ENCODE measurements at regions not wholly inside any gene's neighbourhood (a gene's known extent, or its start where the extent isn't known, plus 50 kb on each side); places are given as distances from the start of the nearest gene placed in this dataset.

DNA sequence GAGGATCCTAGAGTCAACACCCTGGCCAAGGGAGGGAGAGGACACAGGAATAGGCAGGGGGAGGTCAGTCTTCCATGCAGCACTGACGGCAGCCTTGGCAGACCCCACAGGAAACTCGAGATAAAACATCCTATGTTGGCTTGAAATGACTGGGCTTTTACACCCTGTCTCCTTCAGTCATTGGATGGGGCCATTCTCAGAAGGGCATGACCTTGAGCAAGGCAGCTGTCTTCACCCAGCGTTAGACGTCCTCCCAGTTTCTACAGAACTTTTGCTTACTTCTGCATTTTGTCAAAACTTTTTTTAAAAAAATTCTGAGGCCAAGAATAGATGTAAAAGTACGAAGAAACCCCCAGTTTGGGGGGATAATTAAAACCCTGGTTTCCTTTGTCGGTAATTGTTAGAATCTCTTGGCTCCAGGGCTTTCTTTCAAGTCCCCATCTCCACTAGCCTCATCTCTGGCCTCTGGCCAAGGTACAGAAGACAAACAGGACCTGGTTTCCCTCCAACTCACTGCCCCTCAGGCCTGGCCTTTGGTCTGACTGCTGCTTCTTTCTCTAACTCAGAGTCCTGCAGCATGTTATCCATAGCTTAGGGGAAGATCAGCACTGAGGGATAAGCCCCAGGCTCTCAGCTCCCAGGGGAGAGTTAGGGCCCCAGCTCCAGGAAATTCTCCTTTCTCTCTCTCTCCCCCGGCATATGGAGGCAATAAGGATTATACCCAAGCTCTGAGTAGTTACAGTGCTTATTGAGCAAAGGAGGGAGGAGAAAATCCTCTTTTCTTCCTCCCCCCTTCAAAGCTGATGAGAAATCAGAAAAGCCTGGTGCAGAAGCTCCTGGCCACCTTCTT is 51.6 kb upstream of the KCND3 start:
- DNase-seq (ENCODE audit: extremely low spot score, insufficient read length, low read depth) (no peak), FAIRE-seq (no peak)

DNA sequence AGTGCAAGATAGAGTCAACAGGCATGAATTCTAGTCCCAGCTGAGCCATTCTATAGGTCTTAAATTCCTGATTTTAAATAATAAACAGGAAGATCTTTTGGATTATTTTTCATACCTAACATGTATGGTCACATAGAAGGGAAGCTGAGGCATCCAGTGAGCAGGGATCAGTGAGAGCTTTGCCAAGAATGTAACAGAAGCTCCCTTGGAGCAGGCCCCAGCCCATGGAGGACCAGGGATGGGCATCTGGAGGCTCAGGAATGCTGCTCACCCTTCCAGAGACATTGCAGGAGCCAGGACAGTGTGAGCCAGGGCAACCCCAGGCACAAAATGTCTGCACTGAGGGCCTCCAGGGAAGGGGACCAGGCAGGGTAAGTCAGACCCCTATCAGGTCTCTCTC is 54.4 kb upstream of the KCND3 start:
- FAIRE-seq (no peak), DNase-seq (ENCODE audit: extremely low spot score, insufficient read length, low read depth) (no peak)

DNA sequence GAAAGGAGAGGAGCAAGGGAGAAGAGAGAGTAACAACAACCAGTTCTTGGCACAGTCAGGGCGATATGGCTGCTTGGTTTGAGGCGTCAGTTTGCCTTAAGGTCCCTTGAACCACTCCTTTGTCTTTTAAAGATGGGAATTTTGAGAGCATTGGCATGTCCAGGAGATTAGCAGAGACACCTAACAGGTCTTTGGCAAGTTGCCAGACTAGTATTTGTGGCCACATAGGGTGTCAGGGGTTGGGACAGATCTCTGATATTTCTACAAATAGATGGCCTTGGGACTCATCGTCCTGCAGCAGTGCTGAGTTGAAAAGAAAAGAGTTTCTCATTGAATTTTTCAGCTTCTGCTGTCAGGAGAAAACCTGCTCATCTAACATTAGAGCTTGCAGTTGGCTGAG is 55.3 kb upstream of the KCND3 start:
- FAIRE-seq (no peak), DNase-seq (ENCODE audit: extremely low spot score, insufficient read length, low read depth) (no peak)

DNA sequence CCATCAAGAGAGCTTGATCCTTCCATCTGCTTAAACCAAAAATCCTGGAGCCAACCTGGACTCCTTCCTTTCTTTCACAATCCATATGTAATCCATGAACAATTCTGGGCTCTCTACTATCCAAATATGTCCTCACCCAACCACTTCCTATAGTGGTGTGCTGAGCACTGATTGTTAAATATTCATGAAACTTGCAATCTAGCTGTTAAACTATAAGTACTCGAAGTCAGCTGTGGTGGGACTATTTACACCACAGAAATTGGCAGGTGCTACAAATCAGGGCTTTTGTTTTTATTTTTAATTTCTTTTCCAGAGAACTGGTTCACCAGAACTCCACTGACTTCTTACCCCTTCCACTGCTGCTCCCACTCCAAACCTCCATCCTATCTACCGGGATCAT is 57.2 kb upstream of the KCND3 start:
- no peak for DNase-seq (ENCODE audit: extremely low spot score, insufficient read length, low read depth)
- FAIRE-seq = no peak

DNA sequence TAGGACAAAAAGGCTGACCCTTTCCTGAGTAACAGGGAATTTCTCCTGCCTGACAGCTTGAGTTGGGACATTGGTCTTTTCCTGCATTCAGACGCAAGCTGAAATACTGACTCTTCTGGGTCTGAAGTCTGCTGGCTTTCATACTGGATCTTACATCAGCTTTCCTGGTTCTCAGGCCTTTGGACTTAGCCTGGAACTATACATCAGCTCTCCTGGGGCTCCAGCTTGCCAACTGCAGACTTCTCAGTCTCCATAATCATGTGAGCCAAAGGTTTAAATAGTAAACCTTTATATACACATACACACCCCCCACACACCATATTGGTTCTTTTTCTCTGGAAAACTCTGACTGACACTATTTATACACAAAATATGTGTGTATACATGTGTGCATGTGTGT is 59.0 kb upstream of the KCND3 start:
- FAIRE-seq (no peak), DNase-seq (ENCODE audit: extremely low spot score, insufficient read length, low read depth) (no peak)

DNA sequence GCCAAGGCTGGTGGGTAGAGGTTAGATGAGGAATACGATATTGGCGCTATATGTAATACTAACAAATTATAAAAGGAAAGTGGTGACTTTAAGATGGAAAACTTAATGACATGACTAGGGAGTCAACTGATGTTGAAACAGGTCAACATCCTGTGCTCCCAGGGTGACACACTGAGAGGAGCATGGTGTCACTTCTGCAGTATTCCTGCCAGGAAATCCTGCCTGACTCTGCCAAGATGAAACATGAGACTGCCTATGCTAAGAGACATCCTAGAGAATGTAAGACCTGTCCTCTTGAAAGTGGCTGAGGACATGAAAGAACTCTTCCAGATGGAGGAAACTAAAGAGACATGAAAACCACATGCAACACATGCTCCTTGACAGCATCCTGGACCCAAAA is 65.0 kb upstream of the KCND3 start:
- FAIRE-seq (no peak), DNase-seq (ENCODE audit: extremely low spot score, insufficient read length, low read depth) (no peak)

DNA sequence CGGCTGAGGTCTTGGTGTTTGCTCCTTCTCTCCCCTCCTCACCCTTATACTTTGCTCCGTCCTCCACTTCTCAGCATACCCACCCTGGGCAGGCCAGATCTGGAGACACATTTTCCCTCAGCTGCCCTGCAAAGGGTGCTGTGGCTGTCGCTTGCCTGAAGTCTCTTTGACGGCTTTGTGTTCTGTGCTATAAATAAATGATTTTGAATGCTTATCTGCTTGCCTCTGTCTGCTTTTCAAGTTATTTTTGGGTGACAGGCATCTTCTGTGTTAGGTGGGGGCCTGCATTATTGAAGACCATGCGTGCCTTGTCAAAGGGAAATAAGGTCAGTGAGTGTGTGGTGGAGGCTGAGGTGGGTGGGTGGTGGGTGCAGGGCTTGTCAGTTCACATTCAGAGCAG is 66.9 kb upstream of the KCND3 start:
- no peak for DNase-seq (ENCODE audit: extremely low spot score, insufficient read length, low read depth)
- no peak for FAIRE-seq

DNA sequence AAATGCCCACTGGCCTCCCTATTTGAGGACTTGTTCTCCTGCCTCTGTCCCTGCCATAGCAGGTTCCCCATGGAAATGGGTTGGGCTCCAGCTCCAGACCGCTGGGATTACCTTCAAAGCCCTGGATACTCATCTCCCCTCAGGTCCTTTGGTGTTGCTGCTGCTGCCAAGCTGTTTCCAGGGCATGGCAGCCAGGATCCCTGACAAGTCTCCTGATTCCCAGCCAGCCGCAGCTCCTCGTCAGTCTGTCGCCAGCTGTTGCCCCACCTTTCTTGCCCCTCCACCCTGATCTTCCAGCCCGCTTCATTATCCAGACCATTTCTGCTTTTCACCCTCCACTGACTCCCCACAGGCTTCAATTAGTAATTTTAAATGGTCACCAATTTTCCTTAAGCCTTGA is 68.3 kb upstream of the KCND3 start:
- DNase-seq (ENCODE audit: extremely low spot score, insufficient read length, low read depth) = no peak

DNA sequence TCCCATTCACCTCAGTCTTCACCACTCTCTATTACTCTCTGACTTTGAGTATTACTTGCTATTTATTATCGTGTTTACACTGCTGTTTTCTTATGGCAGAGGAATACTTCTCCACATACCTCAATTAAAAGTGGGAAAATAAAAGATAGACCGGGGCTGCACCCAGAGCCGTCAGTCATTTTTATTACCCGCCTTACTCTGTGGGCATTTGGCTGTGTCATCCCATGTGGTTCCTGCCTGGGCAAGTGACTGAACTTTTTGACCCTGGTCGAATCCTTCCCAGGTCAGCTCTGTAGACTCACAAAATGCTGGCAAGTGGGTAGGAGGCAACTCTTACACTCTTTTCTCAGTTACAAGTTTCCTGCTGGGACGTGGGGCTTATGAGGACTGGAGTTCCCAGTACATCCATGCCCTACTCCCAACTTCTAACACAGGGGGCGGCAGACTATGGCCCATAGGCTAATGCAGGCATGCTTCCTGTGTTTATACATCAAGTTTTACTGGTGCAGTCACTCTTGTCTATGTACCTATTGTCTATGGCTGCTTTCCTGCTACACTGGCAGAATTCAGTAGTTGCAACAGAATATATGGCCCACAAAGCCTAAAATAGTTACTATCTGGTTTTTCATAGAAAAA is 69.5 kb upstream of the KCND3 start:
- DNase-seq (ENCODE audit: extremely low spot score, insufficient read length, low read depth) (no peak), FAIRE-seq (no peak)

More for the DNA sequence above, 68.3 kb upstream of the KCND3 start:
- FAIRE-seq = no peak

DNA sequence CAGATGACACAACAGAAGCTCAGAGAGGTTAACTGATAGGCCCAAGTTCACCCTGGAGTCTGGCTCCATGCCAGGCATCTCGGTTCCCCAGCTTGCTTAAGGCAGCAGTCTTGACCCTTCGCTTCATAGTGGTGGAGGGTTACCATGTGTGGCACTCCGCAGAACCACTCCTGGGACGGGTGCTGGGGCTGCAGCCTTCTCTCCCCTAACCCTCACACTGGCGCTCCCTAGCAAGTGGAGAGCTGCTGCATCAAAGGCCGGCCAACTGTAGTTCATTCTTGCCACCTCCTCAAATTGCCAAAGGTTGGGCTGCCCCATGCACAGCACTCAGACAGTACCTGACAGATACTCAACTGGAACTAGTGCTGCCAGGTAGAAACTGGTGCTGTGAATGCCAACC is 70.2 kb upstream of the KCND3 start:
- DNase-seq (ENCODE audit: extremely low spot score, insufficient read length, low read depth) = no peak

DNA sequence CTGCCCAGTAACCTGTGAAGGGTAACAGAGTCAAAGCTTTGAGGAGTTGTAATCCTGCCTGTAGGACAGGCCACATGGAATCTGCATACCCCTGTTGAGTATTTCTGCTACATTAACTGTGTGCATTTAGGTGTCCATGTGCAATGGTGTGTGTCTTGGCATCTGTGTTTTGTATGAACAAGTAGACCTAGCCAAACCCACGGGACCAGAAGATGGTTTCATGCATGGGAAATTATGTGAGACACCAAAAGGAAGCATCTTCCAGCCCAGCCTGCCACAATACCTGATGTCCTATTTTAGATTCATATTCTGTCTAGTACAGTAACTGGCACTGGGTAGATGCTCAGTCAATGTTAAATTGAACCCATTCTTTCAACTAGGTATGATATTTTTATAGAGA is 70.8 kb upstream of the KCND3 start:
- FAIRE-seq (no peak), DNase-seq (ENCODE audit: extremely low spot score, insufficient read length, low read depth) (no peak)

More for the DNA sequence above, 70.2 kb upstream of the KCND3 start:
- FAIRE-seq = no peak

DNA sequence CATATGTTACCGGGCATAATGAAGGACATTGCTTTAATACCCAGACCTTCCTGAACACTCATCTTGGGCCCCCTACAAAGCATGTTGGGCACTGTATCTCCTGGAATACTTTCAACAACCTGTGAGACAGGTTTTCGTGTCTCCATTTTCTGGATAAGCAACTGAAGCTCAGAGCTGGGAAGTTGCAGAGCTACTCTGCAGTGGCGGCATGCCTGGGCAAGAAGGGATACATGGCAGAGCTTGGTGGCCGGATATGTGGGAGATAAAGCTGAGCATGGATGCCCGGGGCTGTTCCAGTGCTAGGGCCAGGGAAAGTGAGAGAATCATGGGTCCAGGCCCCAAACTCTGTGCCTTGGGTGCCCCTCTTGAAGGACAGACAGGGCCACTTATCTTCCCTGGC is 71.6 kb upstream of the KCND3 start:
- DNase-seq (ENCODE audit: extremely low spot score, insufficient read length, low read depth) = no peak
- FAIRE-seq = no peak

DNA sequence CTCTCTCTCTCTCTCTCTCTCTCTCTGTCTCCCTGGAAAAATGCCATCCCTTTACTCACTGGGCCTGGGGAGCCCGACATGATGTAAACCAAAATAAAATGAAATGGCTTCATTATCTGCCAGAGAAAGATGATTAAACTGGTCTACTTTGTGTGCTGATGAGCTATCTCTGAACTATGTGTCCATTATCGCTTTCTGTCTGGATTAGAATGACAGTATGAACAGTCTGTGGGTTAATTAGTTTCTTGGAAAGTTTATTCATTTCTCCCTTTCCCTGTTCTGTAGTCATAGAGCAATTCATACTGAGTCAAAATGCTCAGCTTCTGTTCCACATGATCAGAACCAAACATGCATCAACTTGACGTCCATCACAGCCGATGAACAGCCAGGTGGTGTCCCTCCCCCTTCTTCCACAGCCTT is 72.4 kb upstream of the KCND3 start:
- FAIRE-seq (no peak), DNase-seq (ENCODE audit: extremely low spot score, insufficient read length, low read depth) (no peak)

DNA sequence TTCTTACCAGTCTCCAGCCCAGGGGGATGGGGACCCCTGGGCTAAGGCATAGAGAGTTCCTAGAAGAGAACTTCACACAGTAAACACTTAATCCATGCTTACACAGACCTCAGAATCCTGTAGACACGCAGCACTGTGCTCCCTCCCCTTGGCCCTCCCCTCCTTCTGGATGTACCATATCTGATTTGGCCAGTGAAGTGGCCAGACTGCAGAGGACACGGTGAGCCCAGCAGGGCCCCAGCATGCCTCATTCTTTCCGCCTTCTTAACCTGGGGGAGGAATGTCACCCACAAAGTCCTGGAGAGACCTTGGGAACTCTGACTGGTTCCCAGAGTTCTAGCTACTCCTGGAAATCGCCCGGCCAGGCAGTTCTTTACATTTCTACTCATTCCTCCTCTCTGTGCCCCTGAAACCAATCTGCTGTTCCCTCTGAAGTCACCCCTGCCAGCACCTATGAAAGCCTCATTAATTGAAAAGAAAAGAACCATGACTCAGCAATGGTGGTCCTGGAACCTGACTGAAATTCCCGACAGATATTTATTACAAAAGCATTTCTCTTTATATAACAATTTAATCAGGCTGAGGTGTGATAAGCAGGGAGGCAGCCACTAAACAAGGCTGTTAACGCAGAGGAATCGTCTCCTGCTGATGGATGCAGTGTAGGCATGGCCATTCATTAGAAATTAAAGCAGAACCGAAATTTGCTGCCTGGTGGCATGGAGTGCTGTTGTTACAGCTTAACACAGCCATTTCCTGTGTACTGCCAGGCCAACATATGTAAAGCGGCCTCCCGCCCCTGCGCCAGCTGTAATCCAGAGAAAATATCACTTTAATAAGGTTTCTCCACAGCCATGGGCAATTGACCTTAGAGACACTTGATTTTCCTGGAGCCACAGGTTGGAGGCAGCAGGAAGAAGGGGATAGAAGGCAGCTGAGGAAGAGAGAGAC is 74.6 kb upstream of the KCND3 start:
- FAIRE-seq (no peak), DNase-seq (ENCODE audit: extremely low spot score, insufficient read length, low read depth) (no peak)

DNA sequence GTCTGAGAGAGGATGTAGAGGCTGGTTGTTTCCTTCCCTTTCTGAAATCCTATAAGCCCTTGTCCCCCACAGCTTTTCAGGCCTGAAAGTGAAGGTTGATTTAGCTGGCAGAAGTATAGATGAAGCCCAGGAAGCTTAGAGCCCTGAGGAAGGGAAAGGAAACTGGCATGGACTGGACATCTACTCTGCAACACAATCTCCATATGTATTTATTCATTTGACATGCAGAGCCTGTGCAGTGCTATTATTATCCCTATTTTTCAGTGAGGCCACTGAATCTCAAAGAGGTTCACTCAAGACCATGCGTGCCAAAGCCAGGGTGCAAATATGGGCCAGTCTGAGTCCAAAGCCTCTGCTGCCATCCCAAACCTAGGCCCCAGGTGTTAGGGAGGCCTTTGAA is 78.5 kb upstream of the KCND3 start:
- FAIRE-seq = no peak
- no peak for DNase-seq (ENCODE audit: extremely low spot score, insufficient read length, low read depth)

DNA sequence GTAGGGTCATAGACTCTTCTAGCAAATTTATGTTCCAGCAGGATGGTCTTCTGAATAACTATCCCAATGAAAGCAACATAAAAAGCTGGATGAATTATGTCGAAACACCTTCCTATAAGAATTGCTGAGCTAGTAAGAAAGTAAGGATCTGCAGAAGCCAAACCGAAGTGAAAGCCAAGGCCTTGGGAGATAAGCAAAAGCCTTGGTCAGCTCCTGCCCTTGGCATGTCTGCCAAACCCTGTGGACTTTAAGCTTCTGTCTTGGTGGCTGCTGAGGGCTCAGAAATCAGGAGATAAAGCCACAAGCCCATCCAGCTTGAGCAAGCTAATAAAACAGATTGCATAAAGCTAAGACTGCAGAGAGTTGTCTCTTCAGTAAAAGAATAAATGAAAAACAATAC is 81.2 kb upstream of the KCND3 start:
- no peak for DNase-seq (ENCODE audit: extremely low spot score, insufficient read length, low read depth)
- no peak for FAIRE-seq

DNA sequence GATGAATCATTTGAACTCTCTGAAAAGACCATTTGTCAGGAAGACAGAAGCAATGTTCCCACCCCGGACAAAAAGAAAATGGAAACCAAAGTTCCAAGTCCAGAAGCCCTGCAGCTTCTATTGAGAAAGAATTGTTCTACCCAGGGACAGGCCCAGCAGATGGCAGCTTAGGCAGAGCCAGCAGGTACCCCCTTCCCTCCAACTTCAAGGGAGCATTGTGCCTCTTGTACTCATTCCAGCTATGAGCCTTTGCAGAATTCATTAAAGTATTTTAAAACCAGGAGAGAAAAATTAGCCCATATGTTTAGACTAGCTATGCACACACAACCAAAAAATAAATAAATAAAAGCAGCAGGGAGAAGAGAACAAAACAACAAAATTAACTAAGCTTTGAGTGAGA is 85.2 kb upstream of the KCND3 start:
- DNase-seq (ENCODE audit: extremely low spot score, insufficient read length, low read depth) (no peak), FAIRE-seq (no peak)

DNA sequence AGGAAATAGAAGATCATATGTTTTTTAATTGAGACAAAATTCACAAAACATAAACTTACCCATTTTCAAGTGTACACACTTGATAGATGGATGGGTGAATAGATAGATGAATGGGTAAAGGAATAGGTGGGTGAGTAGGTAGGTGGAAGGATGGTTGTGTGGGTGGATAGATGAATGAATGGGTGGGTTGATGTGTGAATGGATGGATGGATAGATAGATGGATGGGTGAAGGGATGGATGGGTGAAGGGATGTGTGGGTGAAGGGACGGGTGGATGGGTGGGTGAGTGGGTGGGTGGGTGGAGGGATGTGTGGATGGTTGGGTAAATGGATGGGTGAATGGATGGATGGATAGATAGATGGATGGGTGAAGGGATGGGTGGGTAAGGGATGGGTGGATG is 86.1 kb upstream of the KCND3 start:
- no peak for DNase-seq (ENCODE audit: extremely low spot score, insufficient read length, low read depth)
- no peak for FAIRE-seq

DNA sequence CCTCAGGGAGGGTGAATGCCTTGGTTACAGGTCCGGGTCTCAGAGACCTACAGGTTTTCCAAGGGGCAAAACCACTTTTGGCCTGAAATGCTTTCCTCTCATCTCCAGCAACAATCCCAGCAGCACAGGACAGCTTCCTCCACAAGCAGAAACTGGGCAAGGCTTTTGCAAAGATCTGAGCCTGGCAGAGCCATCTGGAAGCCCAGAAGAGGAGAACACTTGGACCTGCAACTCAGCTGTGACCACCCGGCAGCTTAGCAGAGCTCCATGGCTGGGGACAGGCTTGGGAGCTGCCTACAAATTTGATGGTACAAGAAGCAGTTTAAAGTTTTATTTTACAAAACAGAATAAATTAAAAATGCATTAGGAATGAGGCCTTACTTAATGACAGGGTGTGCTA is 90.0 kb upstream of the KCND3 start:
- DNase-seq (ENCODE audit: extremely low spot score, insufficient read length, low read depth) = no peak
- no peak for FAIRE-seq

DNA sequence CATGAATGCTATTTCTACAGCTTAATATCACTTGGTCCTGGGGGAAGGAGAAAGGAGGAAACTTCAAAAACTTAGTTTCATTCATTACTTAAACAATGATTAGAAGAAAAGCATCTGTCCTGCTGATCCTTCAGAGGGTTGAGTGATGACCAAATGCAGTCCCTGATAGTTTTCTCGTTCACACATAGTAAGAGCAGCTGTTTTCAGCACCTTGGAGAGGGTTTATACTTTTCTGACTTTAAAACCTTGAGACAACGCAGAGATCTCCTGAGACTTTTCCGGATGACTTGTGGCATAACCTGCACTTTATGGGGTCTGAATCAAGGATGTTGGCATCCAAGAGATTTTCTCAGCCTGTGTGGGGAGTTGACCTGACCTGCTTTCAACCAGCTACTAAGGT is 94.0 kb upstream of the KCND3 start:
- FAIRE-seq (no peak), DNase-seq (ENCODE audit: extremely low spot score, insufficient read length, low read depth) (no peak)

Measured in GM18507 (cell line).